SK-MEL-5 (cell line): ENCODE measurements at regions not wholly inside any gene's neighbourhood (a gene's known extent, or its start where the extent isn't known, plus 50 kb on each side); places are given as distances from the start of the nearest gene placed in this dataset.
A peak's percentile ranks its signal among the peaks of the same experiment; 100 is the strongest.
"Not testable (repeated sequence)": the region's sequence is repeated elsewhere in the genome, so short reads cannot be mapped to it uniquely, and the experiment has no call there.

Source experiments
- DNase-seq: peaks from one replicate; pipeline ENCODE4 v3.0.0-alpha.2; 2016; ENCODE audit warnings: low read depth, low spot score
- in situ Hi-C: cut with HindIII; loops from 2 replicates; pipeline ENCODE4 v1.10.0; 2016; ENCODE audit warnings: low sequenced_read_pairs, high pct_unique_total_duplicates, low pct_unique_long_range_greater_than_20kb

DNA sequence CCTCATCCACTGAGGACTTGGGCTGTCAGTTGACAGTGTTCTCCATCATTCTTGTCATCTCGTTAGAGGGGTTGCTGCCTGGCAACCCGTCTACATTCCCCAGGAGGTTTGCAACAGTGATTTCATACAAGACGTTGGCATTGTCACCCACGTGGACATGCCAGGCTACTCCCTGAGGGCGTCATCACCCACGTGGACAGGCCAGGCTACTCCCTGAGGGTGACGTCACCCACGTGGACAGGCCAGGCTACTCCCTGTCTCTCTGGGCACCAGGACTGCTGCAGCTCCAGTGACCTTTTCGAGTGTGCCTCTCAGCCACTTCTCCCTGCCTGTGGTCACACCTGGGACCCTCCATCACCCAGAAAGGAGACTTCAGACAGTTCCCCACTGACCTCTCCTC, 212.1 kb upstream of the NUPR2 start:
- DNase-seq, result peak; percentile 58
- in situ Hi-C loops, result not testable (repeated sequence)

DNA sequence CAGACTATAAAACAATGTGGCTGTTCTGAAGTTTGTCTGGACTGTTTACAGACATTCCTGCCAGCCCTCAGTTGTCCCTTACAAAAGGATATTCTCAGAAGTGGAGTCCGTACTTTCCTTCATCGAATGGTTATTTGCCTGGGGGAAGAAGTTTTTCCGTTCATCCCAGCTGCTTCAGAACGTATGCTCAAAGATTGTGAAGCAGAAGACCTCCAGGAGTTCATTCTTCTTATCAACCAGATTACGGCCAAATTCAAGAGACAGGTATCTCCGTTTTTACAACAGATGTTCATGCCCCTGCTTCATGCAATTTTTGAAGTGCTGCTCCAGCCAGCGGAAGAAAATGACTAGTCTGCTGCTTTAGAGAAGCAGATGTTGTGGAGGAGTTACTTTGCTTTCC, 174.3 kb upstream of the NUPR2 start:
- in situ Hi-C loops, result no loop called here
- no peak for DNase-seq

DNA sequence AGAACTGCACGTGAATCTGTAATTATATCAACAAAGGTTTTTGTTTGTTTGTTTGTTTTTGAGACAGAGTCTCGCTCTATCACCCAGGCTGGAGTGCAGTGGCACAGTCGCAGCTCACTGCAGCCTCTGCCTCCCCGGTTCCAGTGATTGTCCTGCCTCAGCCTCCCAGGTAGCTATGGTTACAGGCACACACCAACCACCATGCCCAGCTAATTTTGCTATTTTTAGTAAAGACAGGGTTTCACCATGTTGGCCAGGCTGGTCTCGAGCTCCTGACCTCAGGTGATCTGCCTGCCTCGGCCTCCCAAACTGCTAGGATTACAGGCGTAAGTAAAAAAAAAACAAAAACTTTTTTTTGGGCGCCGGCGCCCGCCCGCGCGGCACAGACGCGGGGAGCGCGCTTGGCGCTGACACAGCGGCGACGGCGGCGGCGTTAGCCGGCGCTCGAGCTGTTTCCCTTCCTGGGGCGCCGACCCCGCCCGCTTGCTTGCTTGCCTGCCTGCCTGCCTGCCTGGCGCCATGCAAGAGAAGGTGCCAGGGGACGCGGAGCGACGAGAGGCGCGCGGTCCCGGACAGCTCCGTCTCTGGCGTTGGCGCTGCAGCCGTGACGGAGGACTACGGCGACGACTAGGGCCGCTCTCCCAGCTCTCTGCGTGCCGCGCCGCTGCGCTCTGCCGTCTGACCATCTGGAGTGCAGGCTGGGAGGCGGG, 171.4 kb upstream of the NUPR2 start:
- DNase-seq, result peak; percentile 14
- in situ Hi-C loops, result no loop called here

DNA sequence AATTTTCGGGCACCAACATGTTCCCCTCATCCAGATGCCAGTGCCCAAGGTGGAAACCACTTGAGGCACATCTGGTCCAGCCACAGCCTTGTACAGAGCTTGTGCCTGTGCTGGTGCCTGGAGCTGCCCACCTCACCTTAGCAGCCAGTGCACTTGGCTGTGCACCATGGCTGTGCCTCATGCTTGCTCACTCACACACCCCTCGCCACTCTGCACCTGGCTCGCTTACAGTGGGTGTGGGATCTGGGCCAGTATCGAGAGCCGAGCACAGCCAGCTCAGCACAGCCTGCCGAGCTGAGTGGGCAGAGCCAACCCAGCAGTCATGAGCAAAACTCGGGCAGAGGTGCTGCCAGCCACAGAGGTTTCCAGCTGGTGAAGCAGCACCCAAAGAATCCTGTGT, 139.9 kb upstream of the NUPR2 start:
- no peak for DNase-seq
- in situ Hi-C loops, result no loop called here

DNA sequence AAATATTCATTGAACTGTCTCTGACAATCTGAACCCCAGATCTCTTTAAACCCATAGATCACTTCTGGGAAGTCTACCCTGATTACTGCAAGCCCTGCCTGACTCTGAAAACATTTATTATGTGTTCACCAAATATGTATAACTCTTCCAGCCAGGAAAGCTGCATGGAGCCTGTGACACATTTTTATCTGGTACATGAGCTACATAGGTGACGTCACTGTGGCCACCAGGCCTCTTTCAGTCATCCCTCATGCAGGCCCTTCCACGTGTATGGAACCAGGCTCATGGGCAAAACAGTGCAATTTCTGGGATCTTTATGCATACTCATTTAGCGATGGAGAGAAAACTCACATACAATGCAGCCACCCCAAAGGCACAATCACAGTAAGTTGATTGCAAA, 133.9 kb upstream of the NUPR2 start:
- DNase-seq, result no peak
- in situ Hi-C loops, result no loop called here

DNA sequence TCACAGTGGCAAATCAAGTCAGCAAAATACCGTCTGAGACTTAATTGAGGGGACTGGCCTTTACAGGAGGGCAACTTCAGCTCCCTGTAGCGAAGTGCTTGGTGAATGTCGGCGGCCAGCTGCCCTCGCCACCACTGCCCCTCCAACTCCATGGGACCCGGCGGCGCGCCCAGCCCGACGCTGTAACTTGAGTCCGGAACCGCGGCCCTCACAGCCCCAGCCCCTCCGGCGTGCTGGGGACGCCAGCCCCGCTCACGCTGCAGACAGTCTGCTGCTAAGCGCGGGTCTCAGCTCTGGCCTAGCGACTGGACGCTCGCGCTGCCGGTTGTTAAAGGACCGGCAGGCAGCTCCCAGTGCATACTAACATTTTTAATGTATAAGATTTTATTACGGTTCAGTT, 113.4 kb upstream of the NUPR2 start:
- in situ Hi-C loops, result no loop called here
- DNase-seq, result no peak

DNA sequence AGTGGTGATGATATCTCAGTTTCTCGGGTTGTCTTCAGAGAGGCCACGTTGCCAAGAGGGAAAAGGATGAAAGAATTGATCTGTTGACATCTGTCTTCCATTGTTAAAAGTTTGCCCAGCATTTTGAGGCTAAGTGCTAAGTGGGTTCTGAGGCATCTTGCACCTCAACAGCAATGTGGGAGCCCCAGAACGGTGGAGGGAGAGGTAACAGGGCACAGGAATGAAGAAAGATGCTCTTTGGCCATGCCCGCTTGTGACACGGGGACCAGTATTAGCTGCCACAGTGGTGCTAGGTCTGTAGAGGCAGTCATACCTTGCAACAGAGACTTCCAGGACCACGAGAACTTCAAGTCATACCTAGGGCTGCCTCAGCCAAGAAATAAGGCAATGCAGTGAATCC, 106.6 kb upstream of the NUPR2 start:
- in situ Hi-C loops, result no loop called here

DNA sequence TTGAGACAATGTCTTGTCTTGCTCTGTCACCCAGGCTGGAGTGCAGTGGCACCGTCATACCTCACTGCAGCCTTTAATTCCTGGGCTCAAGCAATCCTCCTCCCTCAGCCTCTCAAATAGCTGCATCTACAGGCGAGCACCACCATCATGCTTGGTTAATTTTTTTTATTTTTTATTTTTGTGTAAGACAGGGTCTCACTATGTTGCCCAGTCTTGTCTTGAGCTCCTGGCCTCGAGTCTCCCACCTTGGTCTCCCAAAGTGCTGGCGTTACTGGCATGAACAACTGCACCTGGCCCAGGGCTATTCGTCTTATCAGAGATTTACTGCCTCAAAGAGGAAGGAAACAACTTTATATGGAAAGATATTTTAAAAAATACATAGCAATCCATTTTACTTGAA, 102.8 kb upstream of the NUPR2 start:
- in situ Hi-C loops, result no loop called here
- no peak for DNase-seq

More for the DNA sequence above, 106.6 kb upstream of the NUPR2 start:
- DNase-seq, result no peak

DNA sequence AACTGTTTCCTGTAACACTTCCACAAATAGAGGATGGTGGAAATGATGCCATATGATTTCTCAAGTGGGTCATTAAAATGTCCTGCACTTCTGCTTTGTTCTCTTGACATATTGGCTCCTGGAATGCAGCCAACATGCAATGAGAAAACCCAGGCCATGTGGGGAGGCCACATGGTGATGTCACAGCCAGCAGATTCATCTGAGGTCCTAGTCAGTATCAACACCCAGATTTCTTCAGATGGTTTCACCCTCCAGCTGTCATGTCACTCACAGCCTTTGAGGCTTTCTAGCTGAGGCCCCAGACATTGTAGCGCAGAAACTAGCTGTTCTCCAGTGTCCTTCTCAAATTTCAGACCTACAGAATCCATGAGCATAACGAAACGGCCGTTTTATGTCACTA, 102.3 kb upstream of the NUPR2 start:
- in situ Hi-C loops, result no loop called here
- no peak for DNase-seq

DNA sequence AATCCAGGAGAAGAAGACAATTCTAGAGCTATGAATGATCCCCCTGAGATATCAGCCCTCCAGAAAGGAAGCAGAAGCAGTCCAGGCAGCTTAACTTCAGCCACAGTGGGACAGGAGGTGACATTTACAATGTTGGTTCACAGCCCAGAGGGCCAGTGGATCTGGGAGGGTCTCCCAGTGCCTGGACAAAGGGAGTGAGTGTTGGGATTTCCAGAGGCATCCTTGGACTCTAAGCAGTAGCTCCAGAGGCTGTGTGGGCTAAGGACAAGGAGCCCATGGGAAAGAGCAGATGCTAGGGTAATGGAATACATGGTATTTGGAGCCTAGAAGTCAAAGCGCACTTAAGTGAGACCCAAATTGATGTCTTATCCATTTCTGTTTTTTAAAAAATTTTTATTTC, 97.4 kb upstream of the NUPR2 start:
- no peak for DNase-seq
- in situ Hi-C loops, result no loop called here

DNA sequence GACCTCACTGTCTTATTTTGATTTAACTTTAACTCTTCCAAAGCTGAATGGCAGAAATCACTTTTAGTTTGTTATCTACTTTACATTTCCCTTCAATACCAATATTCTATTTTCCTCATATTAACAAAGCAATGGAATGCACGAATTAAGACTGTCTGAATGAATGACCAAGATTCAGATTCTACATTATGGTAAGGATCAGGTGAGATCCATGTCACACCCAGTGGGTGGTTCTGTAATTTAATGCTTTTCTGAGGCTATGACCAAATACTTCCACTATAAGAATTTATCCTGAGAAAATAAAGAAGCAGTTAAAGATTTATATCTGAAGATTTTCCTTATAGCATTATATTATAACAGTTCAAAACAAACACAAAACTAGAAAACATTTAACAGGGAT, 90.2 kb upstream of the NUPR2 start:
- no peak for DNase-seq
- in situ Hi-C loops, result no loop called here

DNA sequence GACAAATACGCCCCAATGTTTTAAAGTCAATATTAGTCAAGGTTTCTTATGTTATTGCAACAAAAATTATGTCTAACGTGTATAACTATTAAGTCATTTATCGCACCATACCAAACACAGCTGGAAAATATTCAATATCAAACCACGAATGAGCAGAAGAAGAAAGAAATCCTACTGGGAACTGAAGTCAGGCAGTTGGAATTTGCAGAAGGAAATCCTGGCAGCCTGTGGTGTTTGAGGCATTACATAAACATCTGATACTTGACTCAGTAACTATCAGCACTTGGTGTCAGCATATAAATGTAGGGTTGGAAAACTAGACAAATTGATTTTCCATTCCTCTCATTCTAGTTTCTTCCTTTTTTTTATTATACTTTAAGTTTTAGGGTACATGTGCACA, 83.4 kb upstream of the NUPR2 start:
- in situ Hi-C loops, result no loop called here
- DNase-seq, result no peak

DNA sequence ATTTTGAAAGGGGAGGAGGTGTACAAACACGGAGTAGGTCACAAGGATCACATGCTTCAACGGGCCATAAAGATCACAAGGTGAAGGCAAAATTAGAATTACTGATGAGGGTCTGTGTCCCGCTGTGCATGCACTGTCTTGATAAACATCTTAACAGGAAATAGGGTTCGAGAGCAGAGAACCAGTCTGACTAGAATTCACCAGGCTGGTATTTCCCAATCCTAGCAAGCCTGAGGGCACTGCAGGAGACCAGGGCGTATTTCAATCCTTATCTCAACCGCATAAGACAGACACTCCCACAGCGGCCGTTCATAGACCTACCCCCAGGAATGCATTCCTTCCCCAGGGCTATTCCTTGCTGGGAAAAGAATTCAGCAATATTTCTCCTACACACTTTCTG, 80.0 kb upstream of the NUPR2 start:
- in situ Hi-C loops, DNase-seq: not testable (repeated sequence)

DNA sequence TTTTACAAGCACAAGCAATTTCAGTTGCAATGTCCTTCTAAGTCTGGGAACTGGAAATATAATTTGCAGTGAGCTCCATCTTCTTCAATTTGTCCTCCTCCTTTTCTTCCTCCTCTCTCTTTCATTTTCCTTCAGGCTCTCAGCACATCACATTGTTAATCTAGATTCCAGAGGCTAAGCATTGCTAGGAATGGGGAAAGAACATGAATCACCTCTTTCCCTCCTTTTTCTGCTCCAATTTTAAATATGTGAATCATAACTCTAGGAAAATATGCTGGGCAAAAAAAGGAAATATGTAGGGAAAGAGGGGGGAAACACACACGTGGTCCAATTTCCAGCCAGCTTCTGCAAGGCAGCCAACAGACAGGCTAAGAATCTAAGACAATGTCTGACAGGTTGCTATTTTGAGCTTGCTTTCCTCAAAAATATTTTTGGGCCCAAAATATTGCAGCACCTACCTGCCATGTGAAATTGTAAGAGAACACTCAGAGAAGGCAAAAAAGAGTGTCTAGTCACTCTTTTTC, 72.7 kb upstream of the NUPR2 start:
- no peak for DNase-seq
- in situ Hi-C loops, result no loop called here

DNA sequence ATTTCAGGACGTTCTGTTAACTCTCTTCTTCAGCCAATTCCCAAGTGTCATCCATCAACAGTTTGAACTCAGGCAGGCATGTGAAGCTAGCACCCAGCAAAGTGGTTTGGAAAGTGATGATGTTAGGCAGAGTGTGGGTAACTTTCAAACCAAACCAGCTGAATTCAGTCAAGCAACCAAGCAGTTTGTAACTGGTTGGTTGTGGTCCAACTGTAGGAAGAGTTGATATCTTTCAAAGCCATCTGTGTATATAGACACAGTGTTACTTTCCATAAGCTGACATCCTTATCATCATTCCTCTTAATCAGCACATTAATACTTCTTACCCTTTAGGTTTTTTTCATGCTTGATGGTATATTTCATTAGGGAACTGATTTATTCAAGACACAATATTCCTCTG, 72.2 kb upstream of the NUPR2 start:
- in situ Hi-C loops, result no loop called here
- no peak for DNase-seq

DNA sequence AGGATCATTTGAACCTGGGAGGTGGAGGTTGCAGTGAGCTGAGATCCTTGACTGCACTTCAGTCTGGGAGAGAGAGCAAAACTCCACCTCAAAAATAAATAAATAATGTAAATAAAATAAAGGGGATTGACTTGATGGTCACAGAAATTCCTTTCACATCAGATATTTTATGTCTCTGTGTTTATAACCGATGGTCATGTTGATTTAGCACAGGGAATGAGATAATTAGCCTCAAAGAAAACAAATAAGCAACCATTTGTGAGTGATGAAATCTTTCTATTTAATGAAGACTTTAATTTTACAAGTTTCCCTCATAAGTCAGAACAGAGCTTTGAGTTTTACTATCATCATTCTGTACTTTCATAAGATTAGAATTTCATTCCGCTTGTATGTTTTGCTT, 64.8 kb upstream of the NUPR2 start:
- DNase-seq, result no peak
- in situ Hi-C loops, result no loop called here

DNA sequence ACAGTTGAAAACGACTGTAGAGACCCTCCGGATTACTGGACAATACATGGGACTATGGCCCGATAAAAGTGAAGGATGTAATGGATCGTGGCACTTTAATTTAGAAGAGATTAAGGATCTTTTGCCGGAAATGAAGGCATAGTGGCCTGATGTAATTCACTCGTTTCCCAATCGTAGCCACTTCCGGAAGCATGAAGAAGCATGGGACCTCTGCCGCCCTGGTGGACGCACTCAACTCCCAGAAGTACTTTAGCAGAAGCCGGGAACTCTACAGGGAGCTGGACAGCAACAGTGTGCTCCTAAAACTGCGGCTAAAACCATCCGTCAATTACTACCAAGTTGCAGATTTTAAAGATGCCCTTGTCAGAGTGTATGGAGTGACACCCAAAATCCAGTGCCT, 59.6 kb upstream of the NUPR2 start:
- in situ Hi-C loops, result no loop called here

DNA sequence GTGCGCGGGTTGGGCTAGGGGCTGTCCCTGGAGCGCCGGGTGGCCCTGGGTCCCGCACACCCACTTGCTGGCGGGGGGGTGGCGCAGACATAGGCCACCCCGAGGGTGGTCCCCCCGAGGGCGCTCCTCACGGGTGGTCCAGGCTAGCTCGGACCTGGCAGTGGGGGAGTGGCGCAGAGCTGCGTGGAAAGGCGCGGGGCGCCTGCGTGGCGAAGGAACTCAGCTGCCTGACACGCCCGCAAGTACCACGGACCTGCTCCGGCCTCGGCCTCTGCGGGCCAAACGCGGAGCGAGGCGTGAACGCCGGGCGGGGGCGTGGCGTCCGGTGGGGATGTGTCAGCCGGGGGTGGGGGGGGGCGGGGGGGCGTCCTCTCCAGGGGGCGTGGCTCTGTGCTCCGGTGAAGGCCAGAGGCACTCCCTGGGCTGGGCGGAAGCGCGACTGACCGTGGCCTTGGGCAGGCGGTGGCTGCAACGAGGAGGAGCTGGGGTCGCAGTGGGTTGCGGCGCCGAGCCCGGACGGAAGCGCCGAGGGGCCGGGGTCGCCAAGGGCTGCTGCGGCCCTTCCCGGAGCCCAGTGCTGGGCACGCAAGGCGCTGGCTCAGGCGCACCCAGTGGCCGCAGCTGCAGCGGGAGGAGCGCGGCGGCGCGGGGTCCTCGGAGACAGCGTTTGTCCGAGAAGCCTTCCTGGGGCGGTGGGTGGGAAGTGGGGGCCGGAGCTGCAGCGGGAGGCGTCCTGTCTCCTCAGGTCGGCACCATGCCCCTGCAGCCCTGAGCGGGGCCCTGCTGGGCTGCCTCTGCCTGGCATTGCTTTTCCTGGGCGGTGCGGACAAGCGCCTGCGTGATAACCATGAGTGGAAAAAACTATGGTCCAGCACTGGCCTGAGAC, 58.9 kb upstream of the NUPR2 start:
- in situ Hi-C loops, result no loop called here

More for the DNA sequence above, 59.6 kb upstream of the NUPR2 start:
- DNase-seq, result no peak

DNA sequence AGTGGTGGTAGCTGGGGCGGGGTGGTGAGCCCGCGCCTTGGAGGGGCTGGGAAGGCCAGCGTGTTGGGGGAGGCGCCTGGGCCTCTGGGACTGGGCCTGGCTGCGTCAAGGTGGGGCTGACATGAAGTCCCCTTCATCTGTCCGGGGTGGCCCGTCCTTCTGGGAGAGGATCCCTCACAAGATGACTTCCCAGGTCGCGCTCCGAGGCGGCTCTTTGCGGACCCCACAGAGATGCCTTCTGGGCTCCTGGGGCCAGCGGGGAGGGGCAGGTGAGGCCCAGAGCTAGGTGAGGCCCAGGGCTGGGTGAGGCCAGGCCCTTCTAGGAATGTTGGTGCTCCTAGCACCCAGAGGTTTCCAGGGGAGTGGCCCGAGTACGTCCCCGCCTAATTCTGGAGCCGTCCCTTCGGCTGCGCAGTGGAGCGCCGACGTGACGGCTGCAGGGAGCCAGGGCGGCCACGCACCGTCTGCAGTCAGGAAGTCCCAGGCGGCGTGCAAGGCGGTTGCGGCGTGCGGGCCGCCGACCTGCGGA, 58.2 kb upstream of the NUPR2 start:
- DNase-seq, result no peak
- in situ Hi-C loops, result no loop called here

More for the DNA sequence above, 58.9 kb upstream of the NUPR2 start:
- DNase-seq, result no peak
